ENCODE measurements at regions not wholly inside any gene's neighbourhood (a gene's known extent, or its start where the extent isn't known, plus 50 kb on each side); places are given as distances from the start of the nearest gene placed in this dataset.

GRCh38 chr4:27775156-27775555, 914.5 kb downstream of the STIM2 start:
- WGBS, 2 donors: 69 to 70% methylated on average over 3 of the region's 3 CpGs
- Histone ChIP-seq H3K4me1 (no peaks in the 10 kb centered on the region), H3K36me3 (no peaks in the 10 kb centered on the region), H3K4me3 (no peak overlapping the region), H3K27ac (no peak overlapping the region), H3K27me3 (no peaks in the 10 kb centered on the region), H3K9me3 (no peaks in the 10 kb centered on the region)
- TF ChIP-seq POLR2A (IDR thresholded peaks at IDR 0.05) (no peak), CTCF (IDR thresholded peaks at IDR 0.05) (no peak), EP300 (IDR thresholded peaks at IDR 0.05) (no peak)
- no peak for DNase-seq (ENCODE audit: low spot score in 2 of 2)

GRCh38 chr4:27779827-27780226, 919.2 kb downstream of the STIM2 start:
- Histone ChIP-seq H3K27me3 (no peaks in the 10 kb centered on the region), H3K4me3 (no peak overlapping the region), H3K36me3 (no peaks in the 10 kb centered on the region), H3K4me1 (no peaks in the 10 kb centered on the region), H3K9me3 (no peaks in the 10 kb centered on the region), H3K27ac (no peak overlapping the region)
- no peak for DNase-seq (ENCODE audit: low spot score in 2 of 2)
- TF ChIP-seq EP300 (IDR thresholded peaks at IDR 0.05): no peak
- no peak for TF ChIP-seq CTCF (IDR thresholded peaks at IDR 0.05)
- TF ChIP-seq POLR2A (IDR thresholded peaks at IDR 0.05): no peak
- WGBS, 2 donors: 86 to 89% methylated on average over 1 of the region's 1 CpG

DNA sequence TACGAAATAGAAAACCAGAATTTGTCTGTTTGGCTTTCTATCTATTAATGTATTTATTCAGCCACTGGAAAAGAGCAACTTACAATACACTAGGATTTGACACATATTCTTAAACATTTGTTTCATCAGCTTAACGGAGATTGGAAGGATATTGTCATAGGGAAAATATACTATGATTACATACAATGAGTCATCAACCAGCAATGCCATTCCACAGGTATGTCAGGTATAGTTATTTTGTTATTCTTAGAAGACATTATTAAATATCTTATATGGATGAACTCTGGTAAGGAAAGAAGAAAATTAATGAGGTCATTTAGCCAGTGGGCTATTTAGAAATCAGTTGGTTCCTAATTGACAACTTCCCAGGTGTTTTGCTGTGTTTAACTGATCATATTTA, 926.6 kb downstream of the STIM2 start:
- Histone ChIP-seq H3K9me3 (no peaks in the 10 kb centered on the region), H3K4me3 (no peak overlapping the region), H3K36me3 (no peaks in the 10 kb centered on the region), H3K27ac (no peak overlapping the region), H3K4me1 (no peaks in the 10 kb centered on the region), H3K27me3 (no peaks in the 10 kb centered on the region)
- DNase-seq (ENCODE audit: low spot score in 2 of 2): no peak
- 88 to 92% methylated on average over 2 of the region's 2 CpGs for WGBS, 2 donors
- no peak for TF ChIP-seq CTCF (IDR thresholded peaks at IDR 0.05)
- TF ChIP-seq POLR2A (IDR thresholded peaks at IDR 0.05): no peak
- TF ChIP-seq EP300 (IDR thresholded peaks at IDR 0.05): no peak

DNA sequence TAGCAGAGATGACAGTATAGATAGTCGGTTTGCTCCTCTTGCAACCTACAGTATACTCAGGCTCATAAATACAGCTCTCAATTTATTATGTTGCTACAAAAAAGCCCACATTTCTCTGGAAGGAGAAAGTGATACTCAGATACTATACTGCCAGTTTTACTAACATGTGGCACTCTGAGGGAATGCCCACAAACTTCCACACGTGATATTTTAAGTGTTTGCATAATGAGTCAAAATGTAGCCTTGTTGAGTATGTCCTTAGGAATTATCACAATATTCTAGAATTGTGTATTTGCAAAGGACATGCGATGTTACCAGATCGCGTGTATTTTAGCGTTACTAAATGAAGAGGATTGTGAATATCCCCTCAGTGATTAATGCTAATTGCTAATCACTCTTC, 929.1 kb downstream of the STIM2 start:
- DNase-seq (ENCODE audit: low spot score in 2 of 2): no peak
- H3K9me3 ChIP-seq: no peaks in the 10 kb centered on the region
- no peak overlapping the region for H3K27ac ChIP-seq
- no peaks in the 10 kb centered on the region for H3K27me3 ChIP-seq
- no peak overlapping the region for H3K4me3 ChIP-seq
- no peaks in the 10 kb centered on the region for H3K4me1 ChIP-seq
- H3K36me3 ChIP-seq: no peaks in the 10 kb centered on the region
- no peak for TF ChIP-seq EP300 (IDR thresholded peaks at IDR 0.05)
- TF ChIP-seq POLR2A (IDR thresholded peaks at IDR 0.05): no peak
- no peak for TF ChIP-seq CTCF (IDR thresholded peaks at IDR 0.05)
- WGBS, 2 donors: 62 to 73% methylated on average over 6 of the region's 6 CpGs

GRCh38 chr4:27790911-27791310, 930.3 kb downstream of the STIM2 start:
- Histone ChIP-seq H3K27me3 (no peaks in the 10 kb centered on the region), H3K4me1 (no peaks in the 10 kb centered on the region), H3K4me3 (no peak overlapping the region), H3K36me3 (no peaks in the 10 kb centered on the region), H3K9me3 (no peaks in the 10 kb centered on the region), H3K27ac (no peak overlapping the region)
- TF ChIP-seq POLR2A (IDR thresholded peaks at IDR 0.05) (no peak), EP300 (IDR thresholded peaks at IDR 0.05) (no peak), CTCF (IDR thresholded peaks at IDR 0.05) (no peak)
- DNase-seq (ENCODE audit: low spot score in 2 of 2): no peak
- WGBS, 2 donors: 90 to 92% methylated on average over 5 of the region's 5 CpGs

Measured in tibial nerve (tissue), 4 donors.